K562 (cell line): ENCODE measurements at regions not wholly inside any gene's neighbourhood (a gene's known extent, or its start where the extent isn't known, plus 50 kb on each side); places are given as distances from the start of the nearest gene placed in this dataset.

Experiments used
- BDP1 ChIP-seq: IDR thresholded peaks from 3 replicates; pipeline ENCODE4 v1.6.1; 2011; ENCODE audit not compliant: insufficient read length, insufficient read depth
- BRD4 ChIP-seq: fragments of 200-600 bp; sonication (generic); IDR thresholded peaks from 2 replicates; pipeline ENCODE4 v1.6.1; 2017; ENCODE audit warnings: inconsistent platforms
- EGR1 ChIP-seq: fragments of 450-650 bp; conservative IDR thresholded peaks from 2 replicates; pipeline ENCODE4 v1.6.1; 2017; ENCODE audit warnings: mild to moderate bottlenecking
- EZH2 ChIP-seq: IDR thresholded peaks from 2 replicates; pipeline ENCODE4 v1.6.1; 2012; ENCODE audit warnings: low read depth, mild to moderate bottlenecking, inconsistent platforms, low read length, borderline replicate concordance
- LEF1 ChIP-seq: fragments of 450-650 bp; IDR thresholded peaks from 2 replicates; pipeline ENCODE4 v1.6.1; 2016; ENCODE audit warnings: mild to moderate bottlenecking
- MTA3 ChIP-seq: fragments of 450-650 bp; formaldehyde crosslinking; IDR thresholded peaks from 2 replicates; pipeline ENCODE4 v1.6.1; 2017; ENCODE audit warnings: mild to moderate bottlenecking, borderline replicate concordance
- PHF21A ChIP-seq: fragments of 450-650 bp; IDR thresholded peaks from 2 replicates; pipeline ENCODE4 v1.6.1; 2017; ENCODE audit warnings: low read depth, borderline replicate concordance
- PURB ChIP-seq: sonication (generic); formaldehyde crosslinking; IDR thresholded peaks from 2 replicates; pipeline ENCODE4 v1.9.0; 2021; ENCODE audit warnings: low read depth, mild to moderate bottlenecking, missing genetic modification reagents
- TEAD4 ChIP-seq, 2 experiments: sonication (generic) in 1 of 2; formaldehyde crosslinking in 1 of 2; IDR thresholded peaks; 2 replicates each; pipeline versions ENCODE4 v1.6.1 to v1.8.0; 2012 to 2022; ENCODE audit warnings: borderline replicate concordance in 1 of 2, inconsistent platforms in 1 of 2, low read length in 1 of 2, mild to moderate bottlenecking in 1 of 2, missing genetic modification reagents in 1 of 2
- ZBTB7A ChIP-seq: IDR thresholded peaks from 2 replicates; pipeline ENCODE4 v1.6.1; 2011; ENCODE audit warnings: low read depth, mild to moderate bottlenecking, low read length, moderate library complexity, borderline replicate concordance; ENCODE audit not compliant: control insufficient read depth
- ZEB2 ChIP-seq: fragments of 450-650 bp; IDR thresholded peaks from 2 replicates; pipeline ENCODE4 v1.6.1; 2016
- TF ChIP-seq, protein P1 (sequence below): sonication (generic); formaldehyde crosslinking; IDR thresholded peaks from 2 replicates; pipeline ENCODE4 v1.8.1; 2023; ENCODE audit warnings: mild to moderate bottlenecking, missing genetic modification reagents
- TF ChIP-seq, protein P2 (sequence below), 3 experiments: IDR thresholded peaks in 2 of 3; conservative IDR thresholded peaks in 1 of 3; 2 replicates each; pipeline ENCODE4 v1.5.1; 2011 to 2012; ENCODE audit warnings: low read length in 3 of 3, mild to moderate bottlenecking in 3 of 3, control low read depth in 2 of 3, improper control_type of control experiment in 1 of 3, inconsistent platforms in 1 of 3, low read depth in 1 of 3, mixed read lengths in 1 of 3, moderate library complexity in 1 of 3; ENCODE audit not compliant: insufficient read depth in 2 of 3
- TF ChIP-seq, protein P3 (sequence below): sonication (generic); formaldehyde crosslinking; IDR thresholded peaks from 2 replicates; pipeline ENCODE4 v1.8.1; 2023; ENCODE audit warnings: mild to moderate bottlenecking, missing genetic modification reagents

DNA sequence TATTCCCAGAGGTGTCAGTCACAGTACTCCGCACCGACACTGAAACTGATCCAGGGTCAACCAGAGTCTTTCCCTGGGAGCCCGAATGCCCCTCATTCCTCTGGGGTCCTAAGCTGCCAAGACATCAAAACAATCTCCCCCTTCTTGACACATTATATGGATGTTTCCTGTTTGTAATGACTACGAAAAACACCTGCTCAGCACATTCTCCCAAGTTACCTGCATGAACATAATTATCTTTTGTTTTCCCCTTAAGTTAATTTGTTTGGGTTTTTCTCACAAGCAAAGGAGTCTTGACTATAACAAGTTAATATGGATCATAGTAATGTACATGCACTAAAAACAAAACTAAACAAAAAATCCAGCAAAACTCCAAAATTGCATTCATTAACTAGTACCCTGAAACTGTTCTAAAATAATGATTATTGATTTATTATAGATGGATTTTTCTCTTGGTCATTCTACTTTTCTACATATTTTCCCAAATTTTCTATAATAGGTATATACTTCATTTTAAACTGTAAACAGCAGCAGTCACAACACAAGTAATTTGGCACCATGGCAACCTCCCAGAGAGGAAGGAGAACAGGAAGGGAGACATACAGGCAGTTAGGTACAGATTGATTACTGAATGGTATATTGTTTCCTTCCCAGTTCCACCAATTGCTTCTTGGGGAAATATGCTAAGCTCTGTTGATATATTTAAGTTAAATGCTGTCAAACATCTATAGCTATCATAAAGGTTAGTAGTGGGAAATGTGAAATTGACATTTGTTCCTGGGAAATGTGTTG lies 631.5 kb downstream of the METTL15 start:
- TF ChIP-seq, protein P1, sequence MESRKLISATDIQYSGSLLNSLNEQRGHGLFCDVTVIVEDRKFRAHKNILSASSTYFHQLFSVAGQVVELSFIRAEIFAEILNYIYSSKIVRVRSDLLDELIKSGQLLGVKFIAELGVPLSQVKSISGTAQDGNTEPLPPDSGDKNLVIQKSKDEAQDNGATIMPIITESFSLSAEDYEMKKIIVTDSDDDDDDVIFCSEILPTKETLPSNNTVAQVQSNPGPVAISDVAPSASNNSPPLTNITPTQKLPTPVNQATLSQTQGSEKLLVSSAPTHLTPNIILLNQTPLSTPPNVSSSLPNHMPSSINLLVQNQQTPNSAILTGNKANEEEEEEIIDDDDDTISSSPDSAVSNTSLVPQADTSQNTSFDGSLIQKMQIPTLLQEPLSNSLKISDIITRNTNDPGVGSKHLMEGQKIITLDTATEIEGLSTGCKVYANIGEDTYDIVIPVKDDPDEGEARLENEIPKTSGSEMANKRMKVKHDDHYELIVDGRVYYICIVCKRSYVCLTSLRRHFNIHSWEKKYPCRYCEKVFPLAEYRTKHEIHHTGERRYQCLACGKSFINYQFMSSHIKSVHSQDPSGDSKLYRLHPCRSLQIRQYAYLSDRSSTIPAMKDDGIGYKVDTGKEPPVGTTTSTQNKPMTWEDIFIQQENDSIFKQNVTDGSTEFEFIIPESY: no peak
- TF ChIP-seq BRD4: no peak
- no peak for TF ChIP-seq TEAD4 (IDR thresholded peaks at IDR 0.05; ENCODE audit: low read length)
- TF ChIP-seq TEAD4 (CRISPR knock-in tag; IDR thresholded peaks at IDR 0.05; ENCODE audit: borderline replicate concordance): no peak
- no peak for TF ChIP-seq EZH2
- TF ChIP-seq MTA3: no peak
- TF ChIP-seq PURB (CRISPR knock-in tag): no peak
- TF ChIP-seq, protein P2, sequence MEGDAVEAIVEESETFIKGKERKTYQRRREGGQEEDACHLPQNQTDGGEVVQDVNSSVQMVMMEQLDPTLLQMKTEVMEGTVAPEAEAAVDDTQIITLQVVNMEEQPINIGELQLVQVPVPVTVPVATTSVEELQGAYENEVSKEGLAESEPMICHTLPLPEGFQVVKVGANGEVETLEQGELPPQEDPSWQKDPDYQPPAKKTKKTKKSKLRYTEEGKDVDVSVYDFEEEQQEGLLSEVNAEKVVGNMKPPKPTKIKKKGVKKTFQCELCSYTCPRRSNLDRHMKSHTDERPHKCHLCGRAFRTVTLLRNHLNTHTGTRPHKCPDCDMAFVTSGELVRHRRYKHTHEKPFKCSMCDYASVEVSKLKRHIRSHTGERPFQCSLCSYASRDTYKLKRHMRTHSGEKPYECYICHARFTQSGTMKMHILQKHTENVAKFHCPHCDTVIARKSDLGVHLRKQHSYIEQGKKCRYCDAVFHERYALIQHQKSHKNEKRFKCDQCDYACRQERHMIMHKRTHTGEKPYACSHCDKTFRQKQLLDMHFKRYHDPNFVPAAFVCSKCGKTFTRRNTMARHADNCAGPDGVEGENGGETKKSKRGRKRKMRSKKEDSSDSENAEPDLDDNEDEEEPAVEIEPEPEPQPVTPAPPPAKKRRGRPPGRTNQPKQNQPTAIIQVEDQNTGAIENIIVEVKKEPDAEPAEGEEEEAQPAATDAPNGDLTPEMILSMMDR (IDR thresholded peaks at IDR 0.05 in 2 of 3, conservative IDR thresholded peaks at IDR 0.05 in 1 of 3; ENCODE audit: insufficient read depth in 2 of 3, low read depth in 1 of 3, low read length in 3 of 3): no peak
- no peak for TF ChIP-seq ZBTB7A
- TF ChIP-seq EGR1: no peak
- TF ChIP-seq LEF1: no peak
- TF ChIP-seq, protein P3, sequence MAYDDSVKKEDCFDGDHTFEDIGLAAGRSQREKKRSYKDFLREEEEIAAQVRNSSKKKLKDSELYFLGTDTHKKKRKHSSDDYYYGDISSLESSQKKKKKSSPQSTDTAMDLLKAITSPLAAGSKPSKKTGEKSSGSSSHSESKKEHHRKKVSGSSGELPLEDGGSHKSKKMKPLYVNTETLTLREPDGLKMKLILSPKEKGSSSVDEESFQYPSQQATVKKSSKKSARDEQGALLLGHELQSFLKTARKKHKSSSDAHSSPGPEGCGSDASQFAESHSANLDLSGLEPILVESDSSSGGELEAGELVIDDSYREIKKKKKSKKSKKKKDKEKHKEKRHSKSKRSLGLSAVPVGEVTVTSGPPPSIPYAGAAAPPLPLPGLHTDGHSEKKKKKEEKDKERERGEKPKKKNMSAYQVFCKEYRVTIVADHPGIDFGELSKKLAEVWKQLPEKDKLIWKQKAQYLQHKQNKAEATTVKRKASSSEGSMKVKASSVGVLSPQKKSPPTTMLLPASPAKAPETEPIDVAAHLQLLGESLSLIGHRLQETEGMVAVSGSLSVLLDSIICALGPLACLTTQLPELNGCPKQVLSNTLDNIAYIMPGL: no peak
- no peak for TF ChIP-seq ZEB2
- TF ChIP-seq BDP1: no peak
- no peak for TF ChIP-seq PHF21A
